HS-5 (cell line): ENCODE measurements at regions not wholly inside any gene's neighbourhood (a gene's known extent, or its start where the extent isn't known, plus 50 kb on each side); places are given as distances from the start of the nearest gene placed in this dataset.

ENCODE experiments used
- DNase-seq: peaks from one replicate; pipeline ENCODE4 v3.0.0-alpha.2; 2012; ENCODE audit warnings: low read depth

DNA sequence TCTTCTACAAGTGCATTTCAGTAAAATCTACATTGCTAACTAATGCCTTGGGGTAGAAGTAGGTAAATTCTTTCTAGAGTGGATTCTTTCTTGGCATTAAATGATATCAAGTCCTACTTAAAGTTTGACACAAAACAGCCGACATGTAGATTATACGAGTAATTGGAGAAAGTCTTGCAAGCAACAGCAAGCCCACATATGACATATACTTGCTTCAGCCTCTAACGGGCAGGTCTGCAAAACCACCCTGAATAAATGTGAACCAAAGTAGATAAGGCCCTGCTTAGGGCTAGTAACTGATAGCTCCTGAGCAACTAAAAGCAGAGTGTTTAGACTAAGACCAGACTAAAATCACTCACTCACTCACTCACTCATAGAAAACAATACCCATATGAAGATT, 203.2 kb downstream of the LTN1 start:
- no peak for DNase-seq

DNA sequence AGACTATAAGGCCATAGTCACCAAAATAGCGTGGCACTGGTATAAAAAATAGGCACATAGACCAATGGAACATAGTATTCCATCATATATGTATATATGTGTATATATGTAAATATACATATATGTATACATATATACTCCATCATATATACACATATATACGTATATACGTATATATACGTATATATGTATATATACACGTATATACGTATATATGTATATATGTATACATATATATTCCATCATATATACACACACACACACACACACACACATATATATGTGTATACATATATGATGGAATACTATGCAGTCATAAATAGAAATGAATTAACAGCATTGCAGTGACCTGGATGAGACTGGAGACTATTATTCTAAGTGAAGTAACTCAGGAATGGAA, 204.6 kb downstream of the LTN1 start:
- no peak for DNase-seq

DNA sequence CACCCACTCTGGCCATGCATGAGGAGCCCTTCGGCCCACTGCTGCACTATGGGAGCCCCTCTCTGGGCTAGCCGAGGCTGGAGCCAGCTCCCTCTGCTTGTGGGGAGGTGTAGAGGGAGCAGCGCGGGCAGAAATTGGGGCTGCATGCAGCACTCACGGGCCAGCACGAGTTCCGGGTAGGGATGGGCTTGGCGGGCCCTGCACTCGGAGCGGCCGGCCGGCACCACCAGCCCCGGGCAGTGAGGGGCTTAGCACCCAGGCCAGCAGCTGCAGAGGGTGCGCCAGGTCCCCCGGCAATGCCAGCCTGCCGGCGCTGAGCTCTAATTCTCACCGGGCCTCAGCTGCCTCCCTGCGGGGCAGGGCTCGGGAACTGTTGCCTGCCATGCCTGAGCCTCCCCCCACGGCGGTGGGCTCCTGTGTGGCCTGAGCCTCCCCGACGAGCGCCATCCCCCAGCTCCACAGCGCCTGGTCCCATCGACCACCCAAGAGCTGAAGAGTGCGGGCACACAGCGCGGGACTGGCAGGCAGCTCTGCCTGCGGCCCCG, 209.0 kb downstream of the LTN1 start:
- no peak for DNase-seq

DNA sequence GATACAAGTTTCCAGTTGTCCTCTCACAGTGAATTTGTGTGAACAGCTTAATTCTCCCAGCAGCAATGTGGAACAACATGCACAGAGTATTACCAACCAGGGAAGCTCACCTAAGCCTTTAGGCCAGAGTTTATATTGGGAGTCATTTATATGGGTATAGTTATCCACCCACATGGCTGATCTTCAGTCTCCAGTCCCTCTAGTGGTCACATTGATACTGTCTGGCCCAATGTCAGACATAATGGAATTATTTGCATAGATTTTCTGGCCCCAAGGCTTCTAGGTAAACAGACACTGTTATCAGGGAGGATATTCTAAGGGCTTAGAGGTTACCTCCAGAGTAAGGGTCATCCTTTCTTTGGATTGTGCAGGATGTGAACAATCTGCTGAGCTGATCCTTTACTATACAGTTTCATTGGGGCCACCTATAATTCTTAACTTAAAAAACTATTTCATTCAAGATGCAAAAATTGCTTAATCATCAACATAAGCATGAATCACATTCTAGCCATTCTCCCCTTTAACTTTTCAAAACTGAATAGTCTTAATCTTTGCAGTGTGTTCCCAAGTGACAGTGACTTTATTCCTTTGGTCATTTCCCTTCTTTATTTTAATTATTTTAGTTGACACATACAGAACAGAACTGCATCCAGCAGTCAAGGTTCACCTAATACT, 210.9 kb downstream of the LTN1 start:
- no peak for DNase-seq

DNA sequence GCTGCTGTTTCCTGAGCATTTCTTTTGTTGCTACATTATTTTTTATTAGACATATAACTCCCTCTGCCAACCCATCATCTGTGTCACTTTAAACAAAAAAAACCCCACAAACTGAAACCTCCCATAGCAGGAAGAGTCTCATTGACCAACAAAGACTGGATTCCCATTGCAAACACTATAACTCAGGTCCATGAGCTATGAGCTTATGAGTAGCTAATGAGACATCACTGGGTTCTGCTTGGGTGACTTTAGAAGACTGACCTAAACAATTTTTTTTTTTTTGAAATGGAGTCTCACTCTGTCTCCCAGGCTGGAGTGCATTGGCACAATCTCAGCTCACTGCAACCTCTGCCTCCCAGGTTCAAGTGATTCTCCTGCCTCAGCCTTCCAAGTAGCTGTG, 212.8 kb downstream of the LTN1 start:
- no peak for DNase-seq

DNA sequence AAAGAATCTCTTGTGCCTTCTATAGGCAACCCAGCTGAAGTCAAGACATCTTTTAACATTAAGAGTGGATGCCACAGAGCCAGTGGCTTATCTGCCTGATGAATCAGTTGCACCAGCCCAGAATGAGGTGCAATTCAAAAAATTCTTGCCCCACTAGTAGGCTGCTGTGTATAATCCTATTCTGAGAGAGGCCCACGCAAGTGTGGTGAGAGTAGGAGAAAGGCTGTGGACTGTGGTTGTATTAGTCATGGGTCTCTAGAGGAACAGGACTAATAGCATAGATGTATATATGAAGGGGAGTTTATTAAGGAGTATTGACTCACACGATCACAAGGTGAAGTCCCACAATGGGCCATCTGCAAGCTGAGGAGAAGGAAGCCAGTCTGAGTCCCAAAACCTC, 216.4 kb downstream of the LTN1 start:
- peak; percentile 28 for DNase-seq

DNA sequence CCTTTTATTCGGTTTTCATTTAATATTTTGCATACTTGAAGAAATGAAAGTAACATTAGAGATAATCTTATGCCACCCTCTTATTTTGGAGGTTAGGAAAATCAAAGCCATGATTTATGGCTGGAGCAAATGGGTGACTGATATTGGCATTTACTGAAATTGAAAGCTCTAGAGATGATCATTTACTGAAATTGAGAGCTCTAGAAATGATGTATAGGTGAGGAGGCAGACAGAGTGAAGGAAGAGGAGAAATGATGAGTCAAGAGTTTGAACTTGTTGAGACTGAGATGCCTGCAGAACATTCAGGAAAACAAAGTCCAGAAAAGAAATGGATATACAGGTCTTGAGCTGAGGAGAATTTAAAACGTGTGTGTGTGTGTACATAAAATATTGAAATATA, 217.6 kb downstream of the LTN1 start:
- no peak for DNase-seq

DNA sequence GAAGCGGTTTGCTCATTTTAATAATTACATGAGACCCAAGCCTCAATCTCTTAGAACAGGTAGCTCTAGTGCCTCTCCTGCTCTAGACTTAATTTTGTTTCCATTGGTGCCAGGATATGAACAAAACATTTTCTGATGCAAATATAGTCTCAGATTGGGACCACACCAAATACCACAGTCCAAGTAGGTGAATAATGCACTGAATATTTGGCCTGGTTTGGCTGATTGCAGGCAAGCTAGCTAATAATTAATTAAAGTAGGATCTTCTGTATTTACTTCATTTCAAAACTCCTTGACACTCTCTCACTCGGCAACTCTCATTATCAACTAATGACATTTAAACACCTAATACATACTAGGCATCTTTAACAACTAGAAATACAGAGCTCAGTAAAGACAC, 219.6 kb downstream of the LTN1 start:
- DNase-seq: no peak

DNA sequence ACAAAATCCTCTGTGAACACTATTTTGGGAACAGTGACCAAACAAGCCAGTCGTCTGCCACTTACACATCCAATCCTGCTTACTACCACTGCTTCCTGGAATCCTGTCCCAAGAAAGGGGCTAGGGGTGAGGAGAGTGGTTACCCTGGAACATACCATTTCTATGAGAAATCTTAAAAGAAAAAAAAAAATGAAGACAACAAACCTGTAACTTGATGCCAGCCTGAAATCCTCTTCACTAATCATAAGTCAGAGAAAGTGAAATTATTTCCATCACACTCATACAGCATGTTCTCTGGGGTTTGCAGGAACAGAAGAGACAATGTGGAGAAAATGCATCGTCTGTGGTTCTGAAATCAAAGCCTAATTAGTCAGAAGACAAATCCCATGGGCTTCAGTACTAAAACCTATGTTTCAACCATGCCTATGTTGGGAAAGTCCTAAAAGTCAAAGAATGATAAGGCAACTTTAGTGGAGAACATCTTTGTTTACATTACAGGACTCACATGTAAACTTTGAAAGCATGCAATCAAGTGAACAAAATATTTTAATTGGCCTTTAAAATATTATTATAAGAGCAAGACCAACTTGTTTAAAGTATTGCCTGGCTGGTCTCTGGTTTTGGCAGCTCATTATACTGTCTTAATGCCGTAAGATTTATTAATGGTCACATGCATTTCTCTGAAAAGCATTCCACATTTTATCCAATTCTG, 220.7 kb downstream of the LTN1 start:
- DNase-seq: peak; percentile 56

DNA sequence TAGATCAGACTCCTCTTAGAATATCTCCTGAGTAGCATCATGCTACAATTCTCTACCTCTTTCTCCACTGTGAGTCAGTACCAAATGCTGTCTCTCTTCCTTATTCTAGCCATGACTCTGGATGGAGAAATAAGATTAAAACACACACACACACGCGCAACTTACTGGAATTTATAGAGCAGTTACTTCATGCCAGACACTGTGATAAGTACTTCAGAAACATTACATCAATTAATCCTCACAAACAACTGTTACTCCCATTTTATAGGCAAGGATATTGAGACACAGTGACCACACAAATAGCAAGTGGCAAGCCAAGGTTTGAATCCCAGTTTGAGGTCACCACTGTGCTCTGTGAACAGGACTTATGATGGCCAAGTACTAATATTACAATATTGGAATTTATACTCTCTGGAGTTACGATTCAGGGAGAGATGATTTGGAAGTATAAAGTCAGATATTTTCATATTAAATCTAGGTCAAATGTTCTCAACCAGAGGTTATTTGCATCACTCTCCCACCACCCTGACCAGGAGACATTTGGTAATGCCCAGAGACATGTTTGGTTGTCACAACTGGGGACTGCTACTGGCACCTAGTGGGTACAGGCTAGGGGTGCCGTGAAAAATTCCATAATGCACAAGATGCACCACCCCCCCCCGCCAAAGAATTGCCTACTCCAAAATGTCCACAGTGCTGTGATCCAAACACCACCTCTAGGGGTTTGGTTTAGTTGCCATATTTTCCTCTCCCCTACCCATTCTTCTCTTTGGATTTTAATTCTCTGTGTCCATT, 221.6 kb downstream of the LTN1 start:
- no peak for DNase-seq

DNA sequence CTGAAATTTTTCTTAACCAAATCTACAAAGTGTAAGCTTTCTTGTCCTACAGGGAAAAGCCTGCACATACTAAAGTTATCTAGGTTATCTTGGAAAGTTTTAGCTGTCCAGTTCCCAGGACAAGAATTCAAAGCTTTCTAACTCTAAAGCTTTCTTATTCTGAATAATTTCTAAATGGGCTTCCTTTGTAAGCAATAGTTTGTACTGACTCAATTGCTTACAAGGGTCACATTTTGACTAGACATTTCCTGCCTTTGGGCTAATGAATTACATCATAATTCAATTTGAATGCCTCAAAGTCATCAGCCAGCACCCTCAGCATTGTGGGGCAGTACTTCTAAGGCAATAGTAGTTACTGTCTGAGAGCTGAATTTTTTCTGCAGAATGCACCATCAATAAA, 223.0 kb downstream of the LTN1 start:
- DNase-seq: no peak

DNA sequence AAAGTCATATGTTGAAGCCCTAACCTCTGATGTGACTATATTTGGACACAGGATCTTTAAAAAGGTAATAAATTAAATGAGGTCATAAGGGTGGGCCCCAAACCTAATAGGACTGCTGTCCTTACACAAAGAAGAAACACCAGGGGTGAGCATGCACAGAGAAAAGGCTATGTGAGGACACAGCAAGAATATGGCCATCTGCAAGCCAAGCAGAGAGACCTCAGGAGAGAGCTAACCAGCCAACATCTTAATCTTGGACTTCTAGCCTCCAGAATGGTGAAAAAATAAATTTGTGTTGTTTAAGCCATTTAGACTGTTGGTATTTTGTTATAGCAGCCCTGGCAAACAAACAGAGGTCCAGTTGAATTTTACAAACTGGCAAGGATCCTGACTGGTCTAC, 223.9 kb downstream of the LTN1 start:
- no peak for DNase-seq

DNA sequence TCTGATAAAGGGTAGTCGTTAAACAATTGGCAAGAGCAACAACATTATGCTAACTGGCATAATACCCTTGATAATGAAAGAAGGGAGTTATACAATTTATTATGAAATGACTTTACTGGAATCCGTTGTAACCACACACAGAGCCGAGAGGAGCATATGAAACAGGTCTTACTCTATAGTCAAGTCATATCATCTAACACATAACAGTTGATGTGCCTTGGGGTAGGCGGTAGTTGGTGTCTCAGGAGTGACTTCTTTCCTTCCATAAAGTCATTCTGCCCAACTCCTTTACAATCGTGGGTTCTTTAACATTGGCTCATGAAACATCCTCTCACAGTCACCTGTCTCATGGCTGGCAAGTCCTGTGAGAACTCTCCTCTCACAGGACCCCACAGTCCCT, 225.2 kb downstream of the LTN1 start:
- DNase-seq: no peak

DNA sequence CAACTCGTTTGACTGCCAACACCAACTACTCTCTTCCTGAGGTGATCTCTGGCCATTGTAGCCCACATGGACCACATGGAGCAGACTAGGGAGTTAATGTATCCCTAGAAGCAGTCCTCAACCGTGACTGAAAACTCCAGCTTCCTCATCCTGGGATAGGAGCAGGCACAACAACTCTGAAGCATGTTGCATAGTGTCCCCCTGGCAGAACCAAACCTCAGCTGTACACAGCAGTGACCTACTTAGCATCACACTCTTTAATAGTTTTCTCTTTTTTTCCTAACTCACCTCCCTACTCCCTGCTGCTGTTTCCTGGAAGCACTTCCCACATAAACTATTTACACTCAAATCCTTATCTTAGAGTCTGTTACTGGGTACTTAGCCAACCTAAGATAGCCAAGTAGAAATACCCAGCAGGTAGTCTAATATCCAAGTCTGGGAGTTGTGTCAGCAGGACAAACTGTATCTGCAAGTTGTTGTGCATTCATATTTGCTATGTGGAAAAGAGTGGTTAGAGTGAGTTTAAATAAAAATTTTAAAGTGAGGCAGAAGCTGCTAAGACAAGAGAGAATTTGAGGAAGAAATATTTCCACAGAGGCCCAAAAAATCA, 228.8 kb downstream of the LTN1 start:
- no peak for DNase-seq

DNA sequence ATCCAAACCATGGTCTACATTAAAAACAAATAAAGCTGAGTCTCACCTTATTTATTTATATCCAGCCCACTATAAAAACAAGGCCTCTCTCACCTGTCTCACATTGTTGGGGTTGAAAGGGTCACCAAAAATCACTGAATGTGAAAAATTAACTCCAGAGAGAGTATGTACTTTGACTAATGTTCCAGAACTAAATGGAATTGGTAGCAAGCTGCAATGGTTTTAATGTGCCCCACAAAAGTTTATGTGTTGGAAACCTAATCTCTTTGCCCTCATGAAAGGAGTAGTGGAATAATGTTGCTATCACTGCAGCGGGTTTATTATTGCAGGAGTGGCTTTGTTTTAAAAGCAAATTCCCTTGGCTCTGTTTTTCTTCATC, 230.3 kb downstream of the LTN1 start:
- no peak for DNase-seq

DNA sequence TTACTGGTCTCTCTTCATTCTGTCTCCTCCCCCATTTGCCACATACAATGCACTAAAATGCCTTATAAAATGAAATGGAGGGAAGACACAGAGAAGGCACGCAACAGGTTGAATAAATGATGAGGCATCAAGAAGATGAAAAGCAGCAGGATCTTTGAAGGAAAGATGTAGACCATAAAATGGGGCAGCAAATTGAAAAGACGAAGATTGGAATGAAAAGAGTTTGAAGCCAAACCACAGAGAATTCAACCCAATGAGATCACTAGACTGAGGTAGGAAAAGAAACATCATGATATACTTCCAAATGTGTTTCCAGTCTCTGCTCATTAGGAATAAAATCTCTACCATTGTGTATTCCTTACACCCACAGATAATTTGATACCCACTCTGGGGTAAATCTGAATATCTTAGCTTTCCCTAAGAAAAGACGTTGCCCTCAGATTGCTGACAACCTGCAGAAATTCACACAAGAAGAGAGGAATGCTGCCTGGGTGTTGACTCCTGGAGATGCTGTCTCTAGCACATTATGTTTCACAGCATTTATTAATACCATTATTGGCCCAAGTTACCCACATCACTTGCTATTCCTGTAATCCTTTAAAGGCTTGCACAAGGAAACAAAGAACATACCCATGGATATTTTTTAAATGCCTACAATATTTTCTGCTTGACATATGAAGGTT, 230.9 kb downstream of the LTN1 start:
- no peak for DNase-seq

DNA sequence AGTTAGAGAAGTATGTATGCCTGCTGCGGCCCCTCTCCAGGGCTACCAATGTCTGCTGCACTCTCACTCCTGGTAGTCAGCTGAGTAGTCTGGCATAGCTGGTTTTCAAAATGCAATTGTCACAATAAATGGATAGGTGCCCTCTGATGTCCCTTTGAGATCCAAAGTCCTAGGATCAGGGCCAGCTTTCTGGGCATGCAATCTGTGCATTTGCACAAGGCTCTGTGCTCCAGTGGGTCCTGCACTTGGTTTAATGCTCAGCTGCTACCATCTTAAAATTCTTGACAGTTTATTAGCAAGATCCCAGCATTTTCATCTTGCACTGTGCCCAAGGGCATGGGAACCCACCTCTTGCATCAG, 233.8 kb downstream of the LTN1 start:
- DNase-seq: no peak

DNA sequence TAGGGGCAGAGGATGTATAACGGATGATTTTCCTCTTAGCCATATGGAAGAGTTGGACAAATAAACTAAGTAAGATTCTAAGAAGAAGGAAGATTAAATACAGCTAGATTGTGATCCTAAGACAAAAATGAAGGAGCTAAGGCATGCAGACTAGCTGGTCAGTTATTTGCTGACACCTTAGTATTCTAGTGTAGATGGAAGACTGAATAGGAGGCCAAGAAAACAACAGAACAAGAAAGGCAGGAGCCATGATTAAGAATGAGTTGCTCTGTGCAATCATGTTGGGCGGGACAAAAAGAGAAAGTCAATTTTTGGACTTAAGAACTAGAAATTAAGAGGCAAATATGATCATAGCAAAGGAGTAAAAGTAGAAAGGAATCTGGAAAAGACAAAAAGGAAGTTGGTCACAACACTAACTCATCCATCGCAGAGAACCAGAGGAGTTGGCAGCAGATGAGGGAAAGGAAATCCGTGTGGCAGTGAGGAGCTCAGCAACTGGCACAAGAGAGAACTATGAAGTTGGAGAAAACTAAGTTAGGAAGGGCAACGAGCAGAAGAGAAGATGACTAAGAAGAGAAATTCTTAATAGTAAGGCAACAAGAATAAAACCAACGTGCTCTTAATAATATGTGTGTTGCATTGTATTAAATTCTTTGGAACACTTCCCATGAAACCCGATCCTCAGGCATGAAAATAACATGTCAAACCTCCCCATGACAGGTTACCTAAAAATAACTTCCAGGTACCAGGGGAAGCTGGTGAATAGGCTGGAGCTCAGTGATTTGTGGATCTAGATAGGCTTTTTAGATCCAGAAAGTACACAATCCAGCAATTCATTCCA, 234.4 kb downstream of the LTN1 start:
- DNase-seq: no peak

DNA sequence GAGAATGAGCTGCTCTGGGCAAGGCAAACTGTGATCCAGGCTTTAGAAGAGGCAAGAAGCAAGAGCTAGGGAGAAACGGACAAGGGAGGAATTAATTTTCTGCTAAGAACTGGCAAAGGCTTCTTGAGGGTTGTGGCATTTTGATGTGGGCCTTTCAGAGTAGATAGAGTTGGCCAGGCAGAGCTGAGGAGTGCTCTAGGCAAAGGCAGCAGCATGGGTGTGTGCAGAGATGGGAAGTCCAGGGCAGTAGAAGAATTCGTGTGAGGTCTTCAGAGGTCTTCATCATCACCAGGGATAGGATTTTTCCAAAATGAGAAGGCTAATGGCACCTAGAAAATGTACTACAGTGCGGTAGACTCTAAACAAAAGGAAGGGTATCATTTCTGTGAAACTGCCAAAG, 237.8 kb downstream of the LTN1 start:
- no peak for DNase-seq

DNA sequence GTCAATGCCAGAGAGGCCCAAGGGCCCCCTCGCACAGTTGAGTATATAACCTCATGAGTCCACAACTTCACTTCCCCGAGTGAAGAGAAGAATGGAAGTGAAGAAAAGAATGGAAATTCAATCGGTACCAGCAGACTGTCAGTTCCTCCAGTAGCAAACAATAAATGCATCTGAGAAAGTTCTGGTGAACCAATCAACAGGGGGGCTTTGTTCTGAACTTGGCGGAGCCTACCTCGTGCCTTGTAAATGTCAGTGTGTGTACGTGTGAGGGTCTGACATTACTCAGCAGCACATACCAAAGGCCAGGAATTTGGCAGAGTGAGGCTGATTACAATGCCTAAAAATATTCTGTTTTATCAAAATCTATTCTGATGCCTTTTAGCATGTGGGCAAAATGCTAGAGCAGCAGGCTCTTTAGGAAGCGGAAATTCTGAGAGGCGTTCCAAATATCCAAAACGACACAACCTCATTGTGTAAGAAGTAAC, 238.5 kb downstream of the LTN1 start:
- DNase-seq: no peak

DNA sequence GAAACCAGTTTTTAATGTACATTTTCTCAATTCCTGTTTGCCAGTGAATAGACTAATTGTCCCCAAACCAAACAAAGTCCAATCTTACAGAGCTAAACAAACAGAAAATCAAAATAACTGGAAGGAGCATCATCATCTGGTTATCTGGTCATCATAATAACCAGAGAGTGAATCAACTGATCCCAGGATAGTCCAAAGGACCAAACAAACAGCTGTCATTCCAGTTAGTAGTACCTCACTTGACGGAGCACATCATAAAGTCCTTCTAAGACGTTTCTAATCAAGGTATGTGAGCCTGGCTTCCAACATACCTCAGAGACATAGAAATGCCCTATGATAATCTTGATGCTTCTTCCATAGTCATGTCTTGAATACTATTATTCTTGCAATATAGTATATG, 240.5 kb downstream of the LTN1 start:
- DNase-seq: no peak
